ENCODE measurements at regions not wholly inside any gene's neighbourhood (a gene's known extent, or its start where the extent isn't known, plus 50 kb on each side); places are given as distances from the start of the nearest gene placed in this dataset.

DNA sequence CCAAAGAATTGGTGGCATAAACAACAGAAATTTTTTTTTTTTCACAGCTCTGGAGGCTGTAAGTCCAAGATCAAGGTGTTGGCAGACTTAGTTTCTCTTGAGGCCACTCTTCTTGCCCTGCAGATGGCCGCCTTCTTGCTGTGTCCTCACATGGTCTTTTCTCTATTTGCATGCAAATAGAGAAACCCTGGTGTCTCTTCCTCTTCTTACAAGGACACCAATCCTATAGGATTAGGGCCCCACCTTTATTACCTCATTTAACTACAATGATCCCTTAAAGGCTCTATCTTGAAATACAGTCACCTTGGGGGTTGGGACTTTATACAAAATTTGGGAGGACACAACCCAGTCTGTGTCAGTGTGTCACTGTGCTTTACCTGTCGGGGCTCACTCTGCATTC, 175.4 kb upstream of the PGRMC2 start:
- TF ChIP-seq CTCF (IDR thresholded peaks at IDR 0.05 in 2 of 3, conservative IDR thresholded peaks at IDR 0.05 in 1 of 3; ENCODE audit: insufficient read depth in 2 of 3, low read depth in 1 of 3, low read length in 3 of 3) (no peak), ESRRB (CRISPR knock-in tag; IDR thresholded peaks at IDR 0.05; ENCODE audit: borderline replicate concordance) (no peak), BRF1 (IDR thresholded peaks at IDR 0.05; ENCODE audit: borderline replicate concordance, extremely low read depth, insufficient read length) (no peak), CBFB (CRISPR knock-in tag; IDR thresholded peaks at IDR 0.05) (no peak), ZNF12 (CRISPR knock-in tag; IDR thresholded peaks at IDR 0.05) (no peak), NR1H2 (CRISPR knock-in tag; IDR thresholded peaks at IDR 0.05) (no peak), NR3C1 (CRISPR knock-in tag; IDR thresholded peaks at IDR 0.05) (no peak)
- TF ChIP-seq, protein P1, sequence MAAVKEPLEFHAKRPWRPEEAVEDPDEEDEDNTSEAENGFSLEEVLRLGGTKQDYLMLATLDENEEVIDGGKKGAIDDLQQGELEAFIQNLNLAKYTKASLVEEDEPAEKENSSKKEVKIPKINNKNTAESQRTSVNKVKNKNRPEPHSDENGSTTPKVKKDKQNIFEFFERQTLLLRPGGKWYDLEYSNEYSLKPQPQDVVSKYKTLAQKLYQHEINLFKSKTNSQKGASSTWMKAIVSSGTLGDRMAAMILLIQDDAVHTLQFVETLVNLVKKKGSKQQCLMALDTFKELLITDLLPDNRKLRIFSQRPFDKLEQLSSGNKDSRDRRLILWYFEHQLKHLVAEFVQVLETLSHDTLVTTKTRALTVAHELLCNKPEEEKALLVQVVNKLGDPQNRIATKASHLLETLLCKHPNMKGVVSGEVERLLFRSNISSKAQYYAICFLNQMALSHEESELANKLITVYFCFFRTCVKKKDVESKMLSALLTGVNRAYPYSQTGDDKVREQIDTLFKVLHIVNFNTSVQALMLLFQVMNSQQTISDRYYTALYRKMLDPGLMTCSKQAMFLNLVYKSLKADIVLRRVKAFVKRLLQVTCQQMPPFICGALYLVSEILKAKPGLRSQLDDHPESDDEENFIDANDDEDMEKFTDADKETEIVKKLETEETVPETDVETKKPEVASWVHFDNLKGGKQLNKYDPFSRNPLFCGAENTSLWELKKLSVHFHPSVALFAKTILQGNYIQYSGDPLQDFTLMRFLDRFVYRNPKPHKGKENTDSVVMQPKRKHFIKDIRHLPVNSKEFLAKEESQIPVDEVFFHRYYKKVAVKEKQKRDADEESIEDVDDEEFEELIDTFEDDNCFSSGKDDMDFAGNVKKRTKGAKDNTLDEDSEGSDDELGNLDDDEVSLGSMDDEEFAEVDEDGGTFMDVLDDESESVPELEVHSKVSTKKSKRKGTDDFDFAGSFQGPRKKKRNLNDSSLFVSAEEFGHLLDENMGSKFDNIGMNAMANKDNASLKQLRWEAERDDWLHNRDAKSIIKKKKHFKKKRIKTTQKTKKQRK (IDR thresholded peaks at IDR 0.05; ENCODE audit: borderline replicate concordance, low read depth, low read length): no peak
- TF ChIP-seq, protein P2, sequence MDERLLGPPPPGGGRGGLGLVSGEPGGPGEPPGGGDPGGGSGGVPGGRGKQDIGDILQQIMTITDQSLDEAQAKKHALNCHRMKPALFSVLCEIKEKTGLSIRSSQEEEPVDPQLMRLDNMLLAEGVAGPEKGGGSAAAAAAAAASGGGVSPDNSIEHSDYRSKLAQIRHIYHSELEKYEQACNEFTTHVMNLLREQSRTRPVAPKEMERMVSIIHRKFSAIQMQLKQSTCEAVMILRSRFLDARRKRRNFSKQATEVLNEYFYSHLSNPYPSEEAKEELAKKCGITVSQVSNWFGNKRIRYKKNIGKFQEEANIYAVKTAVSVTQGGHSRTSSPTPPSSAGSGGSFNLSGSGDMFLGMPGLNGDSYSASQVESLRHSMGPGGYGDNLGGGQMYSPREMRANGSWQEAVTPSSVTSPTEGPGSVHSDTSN (CRISPR knock-in tag; IDR thresholded peaks at IDR 0.05; ENCODE audit: low read depth): no peak
- TF ChIP-seq, protein P2 (tag; conservative IDR thresholded peaks at IDR 0.05; ENCODE audit: low read depth): no peak
- TF ChIP-seq, protein P3, sequence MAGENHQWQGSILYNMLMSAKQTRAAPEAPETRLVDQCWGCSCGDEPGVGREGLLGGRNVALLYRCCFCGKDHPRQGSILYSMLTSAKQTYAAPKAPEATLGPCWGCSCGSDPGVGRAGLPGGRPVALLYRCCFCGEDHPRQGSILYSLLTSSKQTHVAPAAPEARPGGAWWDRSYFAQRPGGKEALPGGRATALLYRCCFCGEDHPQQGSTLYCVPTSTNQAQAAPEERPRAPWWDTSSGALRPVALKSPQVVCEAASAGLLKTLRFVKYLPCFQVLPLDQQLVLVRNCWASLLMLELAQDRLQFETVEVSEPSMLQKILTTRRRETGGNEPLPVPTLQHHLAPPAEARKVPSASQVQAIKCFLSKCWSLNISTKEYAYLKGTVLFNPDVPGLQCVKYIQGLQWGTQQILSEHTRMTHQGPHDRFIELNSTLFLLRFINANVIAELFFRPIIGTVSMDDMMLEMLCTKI (IDR thresholded peaks at IDR 0.05; ENCODE audit: partially characterized antibody): no peak
